OCI-LY1 (cell line): ENCODE measurements at regions not wholly inside any gene's neighbourhood (a gene's known extent, or its start where the extent isn't known, plus 50 kb on each side); places are given as distances from the start of the nearest gene placed in this dataset.

ENCODE experiments used
- H2AFZ ChIP-seq: fragments of 200-600 bp; sonication (generic), shearing (Covaris generic); 2 replicates; pipeline ENCODE4 v1.6.0; 2014; ENCODE audit warnings: antibody characterized with exemption, mild to moderate bottlenecking, low read length
- H3F3A ChIP-seq: fragments of 200-600 bp; sonication (generic), shearing (Covaris generic); 2 replicates; pipeline ENCODE4 v1.6.0; 2014; ENCODE audit warnings: mild to moderate bottlenecking, antibody characterized with exemption, low read length, moderate library complexity; ENCODE audit not compliant: insufficient read depth
- H3K27ac ChIP-seq: fragments of 200-600 bp; sonication (generic); 2 replicates; pipeline ENCODE4 v1.5.1; 2014; ENCODE audit warnings: low read length, mixed run types, mild to moderate bottlenecking, low read depth; ENCODE audit not compliant: poor library complexity, severe bottlenecking
- H3K27me3 ChIP-seq: fragments of 200-600 bp; sonication (generic); 2 replicates; pipeline ENCODE4 v1.6.0; 2014; ENCODE audit warnings: antibody characterized with exemption, mild to moderate bottlenecking, low read length, moderate library complexity; ENCODE audit not compliant: insufficient read depth
- H3K36me3 ChIP-seq: fragments of 200-600 bp; sonication (generic); 2 replicates; pipeline ENCODE4 v1.6.1; 2014; ENCODE audit warnings: mild to moderate bottlenecking, antibody characterized with exemption, low read length, moderate library complexity, mixed read lengths; ENCODE audit not compliant: insufficient read depth
- H3K4me1 ChIP-seq: fragments of 200-600 bp; sonication (generic); 2 replicates; pipeline ENCODE4 v1.5.1; 2014; ENCODE audit warnings: mild to moderate bottlenecking, low read length, moderate library complexity; ENCODE audit not compliant: insufficient read depth, severe bottlenecking
- H3K4me2 ChIP-seq: fragments of 200-600 bp; sonication (generic), shearing (Covaris generic); 2 replicates; pipeline ENCODE4 v1.6.1; 2014; ENCODE audit warnings: low read length
- H3K4me3 ChIP-seq: fragments of 200-600 bp; sonication (generic); 2 replicates; pipeline ENCODE4 v1.5.1; 2014; ENCODE audit warnings: low read length, low read depth, mild to moderate bottlenecking, mixed read lengths; ENCODE audit not compliant: poor library complexity, severe bottlenecking
- H3K79me2 ChIP-seq: fragments of 200-600 bp; shearing (Covaris generic); 2 replicates; pipeline ENCODE4 v1.6.1; 2016; ENCODE audit warnings: mixed run types, low read length, mixed read lengths; ENCODE audit not compliant: insufficient read depth
- H3K9ac ChIP-seq: fragments of 200-600 bp; sonication (generic), shearing (Covaris generic); 2 replicates; pipeline ENCODE4 v1.6.1; 2014; ENCODE audit warnings: mild to moderate bottlenecking, low read length, mixed read lengths
- H3K9me2 ChIP-seq: fragments of 200-600 bp; sonication (generic), shearing (Covaris generic); 2 replicates; pipeline ENCODE4 v1.6.1; 2014; ENCODE audit warnings: low read depth, mild to moderate bottlenecking, low read length, mixed read lengths
- H3K9me3 ChIP-seq: fragments of 200-600 bp; shearing (Covaris generic); 2 replicates; pipeline ENCODE4 v1.6.1; 2014; ENCODE audit warnings: low read length, mixed read lengths
- H4K20me1 ChIP-seq: fragments of 200-600 bp; sonication (generic), shearing (Covaris generic); 2 replicates; pipeline ENCODE4 v1.6.0; 2016; ENCODE audit warnings: mild to moderate bottlenecking, low read length; ENCODE audit not compliant: insufficient read depth
- EZH2 ChIP-seq: fragments of 200-600 bp; sonication (generic), shearing (Covaris generic); IDR thresholded peaks from 2 replicates; pipeline ENCODE4 v1.8.0; 2017; ENCODE audit warnings: borderline replicate concordance, mixed run types, mild to moderate bottlenecking, antibody characterized with exemption, low read length, moderate library complexity, mixed read lengths
- TF ChIP-seq, protein P1 (sequence below): fragments of 200-600 bp; sonication (generic), shearing (Covaris generic); IDR thresholded peaks from 2 replicates; pipeline ENCODE4 v1.5.1; 2017; ENCODE audit warnings: mild to moderate bottlenecking, antibody characterized with exemption, low read length, moderate library complexity, mixed read lengths

DNA sequence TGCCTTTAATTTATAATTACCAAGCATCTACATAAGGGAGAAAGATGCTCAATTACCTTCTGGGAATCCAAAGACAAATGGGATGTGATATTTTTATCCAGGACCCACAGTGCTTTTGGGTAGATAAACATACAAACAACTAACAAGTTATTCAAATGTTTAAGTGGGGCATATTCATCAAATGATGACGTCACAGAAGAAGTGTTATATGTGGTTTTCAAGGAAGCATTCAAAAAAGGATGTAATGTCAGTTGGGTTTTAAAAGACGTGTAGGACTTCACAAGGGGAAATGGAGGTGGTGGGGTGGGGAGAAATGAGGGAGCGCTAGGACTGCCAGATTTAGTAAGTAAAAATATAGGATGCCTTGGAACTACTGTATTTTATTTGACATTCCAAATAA, 915.9 kb downstream of the KCNA4 start:
- Histone ChIP-seq H3K9me2 (no peaks in the 10 kb centered on the region), H3K27me3 (no peaks in the 10 kb centered on the region), H3K36me3 (no peaks in the 10 kb centered on the region), H4K20me1 (no peaks in the 10 kb centered on the region), H3K9ac (no peak overlapping the region), H3K4me3 (no peak overlapping the region), H3K4me1 (no peaks in the 10 kb centered on the region), H3K4me2 (no peak overlapping the region), H2AFZ (no peak overlapping the region), H3K9me3 (no peaks in the 10 kb centered on the region), H3F3A (no peaks in the 10 kb centered on the region), H3K27ac (no peak overlapping the region), H3K79me2 (no peaks in the 10 kb centered on the region)
- no peak for TF ChIP-seq EZH2
- TF ChIP-seq, protein P1, sequence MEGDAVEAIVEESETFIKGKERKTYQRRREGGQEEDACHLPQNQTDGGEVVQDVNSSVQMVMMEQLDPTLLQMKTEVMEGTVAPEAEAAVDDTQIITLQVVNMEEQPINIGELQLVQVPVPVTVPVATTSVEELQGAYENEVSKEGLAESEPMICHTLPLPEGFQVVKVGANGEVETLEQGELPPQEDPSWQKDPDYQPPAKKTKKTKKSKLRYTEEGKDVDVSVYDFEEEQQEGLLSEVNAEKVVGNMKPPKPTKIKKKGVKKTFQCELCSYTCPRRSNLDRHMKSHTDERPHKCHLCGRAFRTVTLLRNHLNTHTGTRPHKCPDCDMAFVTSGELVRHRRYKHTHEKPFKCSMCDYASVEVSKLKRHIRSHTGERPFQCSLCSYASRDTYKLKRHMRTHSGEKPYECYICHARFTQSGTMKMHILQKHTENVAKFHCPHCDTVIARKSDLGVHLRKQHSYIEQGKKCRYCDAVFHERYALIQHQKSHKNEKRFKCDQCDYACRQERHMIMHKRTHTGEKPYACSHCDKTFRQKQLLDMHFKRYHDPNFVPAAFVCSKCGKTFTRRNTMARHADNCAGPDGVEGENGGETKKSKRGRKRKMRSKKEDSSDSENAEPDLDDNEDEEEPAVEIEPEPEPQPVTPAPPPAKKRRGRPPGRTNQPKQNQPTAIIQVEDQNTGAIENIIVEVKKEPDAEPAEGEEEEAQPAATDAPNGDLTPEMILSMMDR: no peak

DNA sequence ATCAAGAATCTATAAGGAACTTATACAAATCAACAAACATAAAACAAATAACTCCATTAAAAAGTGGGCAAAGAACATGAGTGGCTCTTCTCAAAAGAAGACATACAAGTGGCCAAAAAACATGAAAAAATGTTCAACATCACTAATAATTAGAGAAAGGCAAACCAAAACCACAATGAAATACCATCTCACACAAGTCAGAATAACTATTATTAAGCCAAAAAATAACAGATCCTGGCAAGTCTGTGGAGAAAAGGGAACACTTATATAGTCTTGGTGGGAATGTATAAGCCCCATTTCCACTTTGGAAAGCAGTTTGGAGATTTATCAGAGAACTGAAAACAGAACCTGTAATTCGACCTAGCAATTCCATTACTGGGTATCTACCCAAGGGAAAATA, 921.0 kb downstream of the KCNA4 start:
- Histone ChIP-seq H3K27me3 (no peaks in the 10 kb centered on the region), H3K4me3 (no peak overlapping the region), H4K20me1 (no peaks in the 10 kb centered on the region), H3K9ac (no peak overlapping the region), H3K9me2 (no peaks in the 10 kb centered on the region), H2AFZ (no peak overlapping the region), H3K4me2 (no peak overlapping the region), H3K27ac (no peak overlapping the region), H3K9me3 (no peaks in the 10 kb centered on the region), H3F3A (no peaks in the 10 kb centered on the region), H3K4me1 (no peaks in the 10 kb centered on the region), H3K36me3 (no peaks in the 10 kb centered on the region), H3K79me2 (no peaks in the 10 kb centered on the region)
- TF ChIP-seq, protein P1: no peak
- TF ChIP-seq EZH2: no peak

DNA sequence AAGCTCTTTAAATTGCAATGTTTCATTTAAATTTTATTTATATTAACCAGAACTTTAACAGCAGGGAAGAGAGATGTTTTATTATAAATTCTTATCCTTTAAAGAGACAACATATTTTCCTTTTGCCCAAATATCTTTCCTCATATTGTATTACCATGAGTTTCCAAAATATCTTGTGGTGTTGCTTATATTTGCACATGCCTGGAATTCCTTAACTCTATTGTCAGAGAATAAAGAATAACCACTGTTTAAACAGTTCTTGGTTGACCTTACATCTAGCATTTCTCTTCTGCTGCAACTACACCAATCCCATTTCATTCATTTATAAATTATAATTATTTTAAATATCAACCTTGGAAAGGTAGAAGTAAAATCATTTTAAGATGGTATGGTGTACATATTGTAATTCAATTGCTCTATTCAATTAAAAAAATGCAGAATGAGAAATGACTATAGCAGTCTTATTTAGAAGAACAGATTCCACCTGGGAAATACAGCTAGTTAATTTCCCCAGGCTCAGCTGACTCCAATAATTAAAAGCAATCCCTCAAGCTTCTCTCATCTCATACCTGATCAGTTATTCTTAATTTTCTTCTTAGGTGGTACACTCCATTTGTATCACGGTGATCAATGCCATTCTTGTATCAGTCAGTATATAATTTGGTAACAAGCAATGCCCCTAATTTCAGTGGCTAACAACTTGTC, 923.3 kb downstream of the KCNA4 start:
- Histone ChIP-seq H3K9ac (no peak overlapping the region), H2AFZ (no peak overlapping the region), H3K79me2 (no peaks in the 10 kb centered on the region), H3K4me1 (no peaks in the 10 kb centered on the region), H3K4me2 (no peak overlapping the region), H3K27ac (no peak overlapping the region), H3K9me3 (no peaks in the 10 kb centered on the region), H3K9me2 (no peaks in the 10 kb centered on the region), H3K27me3 (no peaks in the 10 kb centered on the region), H3K4me3 (no peak overlapping the region), H3K36me3 (no peaks in the 10 kb centered on the region), H3F3A (no peaks in the 10 kb centered on the region), H4K20me1 (no peaks in the 10 kb centered on the region)
- no peak for TF ChIP-seq EZH2
- TF ChIP-seq, protein P1: no peak
